Adrenal gland (tissue), 9 donors: ENCODE measurements at regions not wholly inside any gene's neighbourhood (a gene's known extent, or its start where the extent isn't known, plus 50 kb on each side); places are given as distances from the start of the nearest gene placed in this dataset.

Source experiments
- DNase-seq, 7 donors: peaks; one replicate each; pipeline ENCODE4 v3.0.0-alpha.2; 2019 to 2020
- H3K27ac ChIP-seq, 5 donors: fragments of 200-600 bp; sonication (generic) in 4 of 5; 1 replicate in 3 of 5; 2 replicates in 2 of 5; pipeline versions ENCODE4 v1.5.1 to v1.8.0; 2016 to 2020; ENCODE audit warnings: mild to moderate bottlenecking in 1 of 5
- H3K27me3 ChIP-seq: fragments of 200-600 bp; 2 replicates; pipeline ENCODE4 v1.8.0; 2021
- H3K36me3 ChIP-seq, 2 donors: fragments of 200-600 bp; replicated peaks in 1 of 2; 1 replicate in 1 of 2; 2 replicates in 1 of 2; pipeline versions ENCODE4 v1.5.1 to v1.8.0; 2018 to 2022
- H3K4me1 ChIP-seq, 2 donors: fragments of 200-600 bp; replicated peaks in 1 of 2; 1 replicate in 1 of 2; 2 replicates in 1 of 2; pipeline versions ENCODE4 v1.5.1 to v1.8.0; 2018 to 2021
- H3K4me3 ChIP-seq, 4 donors: fragments of 200-600 bp; sonication (generic) in 3 of 4; one replicate each; pipeline ENCODE4 v1.5.1; 2016 to 2018
- H3K9me3 ChIP-seq, 3 donors: fragments of 200-600 bp; sonication (generic) in 1 of 3; replicated peaks in 1 of 3; 1 replicate in 2 of 3; 2 replicates in 1 of 3; pipeline versions ENCODE4 v1.5.1 to v1.8.0; 2016 to 2021
- CTCF ChIP-seq, 6 experiments: fragments of 450-650 bp in 4 of 6; fragments of 200-600 bp in 2 of 6; sonication (generic) in 1 of 6; IDR thresholded peaks; 1 replicate in 5 of 6; 2 replicates in 1 of 6; pipeline versions ENCODE4 v1.5.1 to v1.8.0; 2016 to 2021; ENCODE audit warnings: antibody characterized with exemption in 6 of 6, mild to moderate bottlenecking in 2 of 6, moderate library complexity in 1 of 6
- POLR2A ChIP-seq, 2 donors: fragments of 450-650 bp; IDR thresholded peaks; one replicate each; pipeline ENCODE4 v1.6.1; 2017; ENCODE audit warnings: antibody characterized with exemption in 2 of 2, mild to moderate bottlenecking in 2 of 2, moderate library complexity in 1 of 2
- WGBS, 4 donors: extraction: QIAGEN DNeasy Blood & Tissue Kit in 2 of 4; methylation state at CpG; one replicate each; pipeline versions ENCODE4 v1.1.5 to v1.1.7; 2013 to 2017; 5-methylcytosine and 5-hydroxymethylcytosine counted together
- intact Hi-C, 2 donors: fragments of 100-400 bp; cut with DNase I; formaldehyde crosslinking; loops; one replicate each; pipeline versions ENCODE4 v1.14.1 to v1.15.0; 2022 to 2023
- donor health status: healthy with polysubstance abuse.
- donor health status: Bipolar disorder and iron deficiency.
- donor health status: DM: yes; HTN: yes; CAD: no.
- donor health status: DM: no; HTN: no; CAD: no.
- donor health status: DM: no; HTN: no; CAD: no.

GRCh38 chr6:44624226-44624625, 236.7 kb downstream of the CDC5L start:
- no peak overlapping the region for H3K4me3 ChIP-seq
- WGBS, 4 donors = 73 to 79% (median 73%) methylated on average over 5 of the region's 5 CpGs

GRCh38 chr6:44624936-44625573, 237.5 kb downstream of the CDC5L start:
- Histone ChIP-seq H3K36me3 (no peaks in the 10 kb centered on the region), H3K4me3 (no peak overlapping the region), H3K9me3 (no peaks in the 10 kb centered on the region), H3K4me1 (no peaks in the 10 kb centered on the region), H3K27ac (no peak overlapping the region), H3K27me3 (no peaks in the 10 kb centered on the region)
- intact Hi-C loops = no loop called here
- TF ChIP-seq POLR2A (IDR thresholded peaks at IDR 0.05) = no peak
- no peak for TF ChIP-seq CTCF (IDR thresholded peaks at IDR 0.05)
- WGBS, 4 donors = 80 to 87% (median 85%) methylated on average over 8 of the region's 8 CpGs
- no peak for DNase-seq

More at GRCh38 chr6:44624226-44624625, 236.7 kb downstream of the CDC5L start:
- DNase-seq = no peak
- Histone ChIP-seq H3K36me3 (no peaks in the 10 kb centered on the region), H3K9me3 (no peaks in the 10 kb centered on the region), H3K27ac (no peak overlapping the region), H3K27me3 (no peaks in the 10 kb centered on the region), H3K4me1 (no peaks in the 10 kb centered on the region)
- intact Hi-C loops = no loop called here
- TF ChIP-seq CTCF (IDR thresholded peaks at IDR 0.05) = no peak
- no peak for TF ChIP-seq POLR2A (IDR thresholded peaks at IDR 0.05)

DNA sequence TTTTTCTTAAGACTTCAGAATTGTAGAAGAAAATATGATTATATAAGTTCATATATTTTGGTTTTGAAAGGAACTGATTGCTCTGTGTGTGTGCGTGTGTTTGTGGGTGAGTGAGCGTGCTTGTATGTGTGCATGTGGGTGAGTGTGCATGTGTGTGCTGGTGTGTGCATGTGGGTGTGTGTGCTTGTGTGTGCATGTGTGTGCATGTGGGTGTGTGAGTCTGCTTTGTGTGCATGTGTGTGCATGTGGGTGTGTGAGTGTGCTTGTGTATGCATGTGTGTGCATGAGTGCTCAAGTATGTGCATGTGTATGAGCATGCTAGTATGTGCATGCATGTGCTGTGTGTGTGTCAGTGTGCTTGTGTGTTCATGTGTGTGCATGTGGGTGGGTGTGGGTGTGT, 238.5 kb downstream of the CDC5L start:
- Histone ChIP-seq H3K27ac (no peak overlapping the region), H3K27me3 (no peaks in the 10 kb centered on the region), H3K36me3 (no peaks in the 10 kb centered on the region), H3K4me1 (peaks cover 0 to 2% of the 10 kb centered on the region in 2 donors), H3K9me3 (no peaks in the 10 kb centered on the region), H3K4me3 (no peak overlapping the region)
- intact Hi-C loops = no loop called here
- 87 to 97% (median 93%) methylated on average over 2 of the region's 2 CpGs for WGBS, 4 donors
- no peak for DNase-seq
- no peak for TF ChIP-seq POLR2A (IDR thresholded peaks at IDR 0.05)
- no peak for TF ChIP-seq CTCF (IDR thresholded peaks at IDR 0.05)

- no peak for DNase-seq
- Histone ChIP-seq H3K9me3 (no peaks in the 10 kb centered on the region), H3K4me3 (no peak overlapping the region), H3K4me1 (peaks cover 0 to 2% of the 10 kb centered on the region in 2 donors), H3K36me3 (no peaks in the 10 kb centered on the region), H3K27me3 (no peaks in the 10 kb centered on the region), H3K27ac (no peak overlapping the region)
- WGBS, 4 donors = 86 to 93% (median 90%) methylated on average over 8 to 9 of the region's 9 CpGs
- TF ChIP-seq POLR2A (IDR thresholded peaks at IDR 0.05) (no peak), CTCF (IDR thresholded peaks at IDR 0.05) (no peak)
- intact Hi-C loops = no loop called here
Observed at GRCh38 chr6:44626616-44627015, 239.1 kb downstream of the CDC5L start.
